ENCODE measurements at regions not wholly inside any gene's neighbourhood (a gene's known extent, or its start where the extent isn't known, plus 50 kb on each side); places are given as distances from the start of the nearest gene placed in this dataset.

- H3K9me3 ChIP-seq (ENCODE audit: control insufficient read depth in 2 of 3, insufficient read depth in 1 of 3, low read length in 3 of 3): no peaks in the 10 kb centered on the region
- no peaks in the 10 kb centered on the region for H3K4me1 ChIP-seq (ENCODE audit: control insufficient read depth in 2 of 3, insufficient read depth in 2 of 3, low read depth in 1 of 3, low read length in 3 of 3)
- FAIRE-seq (no peak), DNase-seq (no peak)
- no peaks in the 10 kb centered on the region for H3K27me3 ChIP-seq (ENCODE audit: control insufficient read depth, insufficient read depth, low read length)
- H3K4me3 ChIP-seq (ENCODE audit: low read length in 3 of 3): no peak overlapping the region
- TF ChIP-seq, protein P1, sequence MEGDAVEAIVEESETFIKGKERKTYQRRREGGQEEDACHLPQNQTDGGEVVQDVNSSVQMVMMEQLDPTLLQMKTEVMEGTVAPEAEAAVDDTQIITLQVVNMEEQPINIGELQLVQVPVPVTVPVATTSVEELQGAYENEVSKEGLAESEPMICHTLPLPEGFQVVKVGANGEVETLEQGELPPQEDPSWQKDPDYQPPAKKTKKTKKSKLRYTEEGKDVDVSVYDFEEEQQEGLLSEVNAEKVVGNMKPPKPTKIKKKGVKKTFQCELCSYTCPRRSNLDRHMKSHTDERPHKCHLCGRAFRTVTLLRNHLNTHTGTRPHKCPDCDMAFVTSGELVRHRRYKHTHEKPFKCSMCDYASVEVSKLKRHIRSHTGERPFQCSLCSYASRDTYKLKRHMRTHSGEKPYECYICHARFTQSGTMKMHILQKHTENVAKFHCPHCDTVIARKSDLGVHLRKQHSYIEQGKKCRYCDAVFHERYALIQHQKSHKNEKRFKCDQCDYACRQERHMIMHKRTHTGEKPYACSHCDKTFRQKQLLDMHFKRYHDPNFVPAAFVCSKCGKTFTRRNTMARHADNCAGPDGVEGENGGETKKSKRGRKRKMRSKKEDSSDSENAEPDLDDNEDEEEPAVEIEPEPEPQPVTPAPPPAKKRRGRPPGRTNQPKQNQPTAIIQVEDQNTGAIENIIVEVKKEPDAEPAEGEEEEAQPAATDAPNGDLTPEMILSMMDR (IDR thresholded peaks at IDR 0.05; ENCODE audit: borderline replicate concordance, extremely low read depth, insufficient read depth): no peak
- intact Hi-C loops (cut with DNase I): no loop called here
- H3K36me3 ChIP-seq (ENCODE audit: control insufficient read depth in 2 of 3, insufficient read depth in 3 of 3, low read length in 3 of 3): no peaks in the 10 kb centered on the region
- no peak overlapping the region for H3K27ac ChIP-seq (ENCODE audit: low read depth in 2 of 2, low read length in 2 of 2)
- H3K9ac ChIP-seq (ENCODE audit: low read length in 3 of 3): no peak overlapping the region
These were observed 115.9 kb downstream of the KATNIP start for GRCh38 chr16:27665881-27666280.

GRCh38 chr16:27670071-27670810 lies 120.3 kb downstream of the KATNIP start:
- intact Hi-C loops (cut with DNase I): no loop called here
- no peak for DNase-seq
- Histone ChIP-seq H3K36me3 (ENCODE audit: control insufficient read depth in 2 of 3, insufficient read depth in 3 of 3, low read length in 3 of 3) (no peaks in the 10 kb centered on the region), H3K27me3 (ENCODE audit: control insufficient read depth, insufficient read depth, low read length) (no peaks in the 10 kb centered on the region), H3K4me1 (ENCODE audit: control insufficient read depth in 2 of 3, insufficient read depth in 2 of 3, low read depth in 1 of 3, low read length in 3 of 3) (no peaks in the 10 kb centered on the region), H3K4me3 (ENCODE audit: low read length in 3 of 3) (no peak overlapping the region), H3K9me3 (ENCODE audit: control insufficient read depth in 2 of 3, insufficient read depth in 1 of 3, low read length in 3 of 3) (no peaks in the 10 kb centered on the region), H3K27ac (ENCODE audit: low read depth in 2 of 2, low read length in 2 of 2) (no peak overlapping the region), H3K9ac (ENCODE audit: low read length in 3 of 3) (no peak overlapping the region)
- TF ChIP-seq, protein P1 (IDR thresholded peaks at IDR 0.05; ENCODE audit: borderline replicate concordance, extremely low read depth, insufficient read depth): no peak
- FAIRE-seq: no peak

- H3K4me1 ChIP-seq (ENCODE audit: control insufficient read depth in 2 of 3, insufficient read depth in 2 of 3, low read depth in 1 of 3, low read length in 3 of 3): no peaks in the 10 kb centered on the region
- no peak overlapping the region for H3K9ac ChIP-seq (ENCODE audit: low read length in 3 of 3)
- H3K36me3 ChIP-seq (ENCODE audit: control insufficient read depth in 2 of 3, insufficient read depth in 3 of 3, low read length in 3 of 3): no peaks in the 10 kb centered on the region
- H3K27ac ChIP-seq (ENCODE audit: low read depth in 2 of 2, low read length in 2 of 2): no peak overlapping the region
- H3K4me3 ChIP-seq (ENCODE audit: low read length in 3 of 3): no peak overlapping the region
- intact Hi-C loops (cut with DNase I): no loop called here
- no peaks in the 10 kb centered on the region for H3K9me3 ChIP-seq (ENCODE audit: control insufficient read depth in 2 of 3, insufficient read depth in 1 of 3, low read length in 3 of 3)
- H3K27me3 ChIP-seq (ENCODE audit: control insufficient read depth, insufficient read depth, low read length): no peaks in the 10 kb centered on the region
- DNase-seq (no peak), FAIRE-seq (no peak)
- TF ChIP-seq, protein P1 (IDR thresholded peaks at IDR 0.05; ENCODE audit: borderline replicate concordance, extremely low read depth, insufficient read depth): no peak
These were observed 121.5 kb downstream of the KATNIP start for GRCh38 chr16:27671410-27671809.

GRCh38 chr16:27676839-27677238 lies 126.9 kb downstream of the KATNIP start:
- H3K27ac ChIP-seq (ENCODE audit: low read depth in 2 of 2, low read length in 2 of 2): no peak overlapping the region
- H3K9ac ChIP-seq (ENCODE audit: low read length in 3 of 3): no peak overlapping the region
- H3K9me3 ChIP-seq (ENCODE audit: control insufficient read depth in 2 of 3, insufficient read depth in 1 of 3, low read length in 3 of 3): no peaks in the 10 kb centered on the region
- H3K4me1 ChIP-seq (ENCODE audit: control insufficient read depth in 2 of 3, insufficient read depth in 2 of 3, low read depth in 1 of 3, low read length in 3 of 3): no peaks in the 10 kb centered on the region
- no peaks in the 10 kb centered on the region for H3K27me3 ChIP-seq (ENCODE audit: control insufficient read depth, insufficient read depth, low read length)
- DNase-seq (no peak), FAIRE-seq (no peak)
- H3K4me3 ChIP-seq (ENCODE audit: low read length in 3 of 3): no peak overlapping the region
- intact Hi-C loops (cut with DNase I): no loop called here
- TF ChIP-seq, protein P1 (IDR thresholded peaks at IDR 0.05; ENCODE audit: borderline replicate concordance, extremely low read depth, insufficient read depth): no peak
- H3K36me3 ChIP-seq (ENCODE audit: control insufficient read depth in 2 of 3, insufficient read depth in 3 of 3, low read length in 3 of 3): peaks cover 0 to 11% (median 5%) of the 10 kb centered on the region in 3 donors
